ENCODE measurements at regions not wholly inside any gene's neighbourhood (a gene's known extent, or its start where the extent isn't known, plus 50 kb on each side); places are given as distances from the start of the nearest gene placed in this dataset.

- no peak for FAIRE-seq
- Histone ChIP-seq H3K9ac (replicated peaks in 1 of 4; ENCODE audit: extremely low read depth in 1 of 4, low read depth in 3 of 4, low read length in 3 of 4) (no peak overlapping the region), H3K27ac (ENCODE audit: low read depth, low read length) (no peak overlapping the region), H3K9me3 (ENCODE audit: insufficient read depth in 2 of 2, low read depth in 1 of 2, low read length in 1 of 2) (no peaks in the 10 kb centered on the region; a peak in 1 of 4 replicates), H2BK15ac (ENCODE audit: low read length) (no peak overlapping the region), H3K4me3 (ENCODE audit: extremely low read depth in 1 of 4, insufficient read depth in 2 of 4, low read depth in 3 of 4, low read length in 4 of 4) (no peak overlapping the region), H2BK5ac (ENCODE audit: low read depth, low read length) (no peak overlapping the region), H3K23me2 (ENCODE audit: low read depth, low read length) (no peaks in the 10 kb centered on the region), H4K8ac (ENCODE audit: extremely low read depth, insufficient read depth, low read length) (no peak overlapping the region), H3K14ac (ENCODE audit: insufficient read length) (no peak overlapping the region), H3K18ac (ENCODE audit: extremely low read depth, low read length) (no peak overlapping the region), H3K27me3 (replicated peaks in 1 of 4; ENCODE audit: control insufficient read depth in 3 of 4, extremely low read depth in 1 of 4, insufficient read depth in 3 of 4, low read length in 3 of 4) (no peaks in the 10 kb centered on the region), H3K79me1 (ENCODE audit: low read depth, low read length) (no peaks in the 10 kb centered on the region), H3K4me2 (ENCODE audit: insufficient read depth in 1 of 2, low read depth in 2 of 2, low read length in 2 of 2) (no peak overlapping the region), H3K23ac (ENCODE audit: insufficient read length) (no peak overlapping the region), H3K56ac (replicated peaks; ENCODE audit: insufficient read length, low read depth, low read length) (no peak overlapping the region), H3K36me3 (ENCODE audit: control insufficient read depth in 2 of 4, insufficient read depth in 4 of 4, low read length in 3 of 4) (no peaks in the 10 kb centered on the region), H3K4me1 (replicated peaks in 1 of 4; ENCODE audit: control insufficient read depth in 3 of 4, insufficient read depth in 4 of 4, low read length in 3 of 4) (no peaks in the 10 kb centered on the region), H3K4ac (replicated peaks; ENCODE audit: insufficient read length, low read depth, low read length) (no peak overlapping the region), H3K79me2 (ENCODE audit: control insufficient read depth in 1 of 2, insufficient read depth in 2 of 2, low read length in 2 of 2) (no peaks in the 10 kb centered on the region), H2BK120ac (replicated peaks; ENCODE audit: low read depth, low read length) (no peak overlapping the region), H2BK20ac (ENCODE audit: low read length) (no peak overlapping the region), H2BK12ac (ENCODE audit: low read depth, low read length) (no peak overlapping the region), H2AK5ac (ENCODE audit: low read depth, low read length) (no peak overlapping the region), H4K20me1 (replicated peaks in 1 of 2; ENCODE audit: control insufficient read depth in 1 of 2, insufficient read depth in 2 of 2, low read length in 2 of 2) (no peaks in the 10 kb centered on the region), H4K91ac (replicated peaks; ENCODE audit: insufficient read length, low read length) (no peak overlapping the region), H2AFZ (ENCODE audit: low read length) (no peak overlapping the region), H4K5ac (ENCODE audit: insufficient read length, low read depth, low read length) (no peak overlapping the region)
- 88% methylated on average over 5 of the region's 5 CpGs; no CpG with 5 or more reads in 1 of the 2 experiments for WGBS, 2 experiments (ENCODE audit: extremely low coverage in 1 of 2, insufficient coverage in 1 of 2, insufficient read length in 1 of 2, insufficient replicate concordance in 2 of 2, low coverage in 1 of 2, low lambda C conversion rate in 2 of 2, missing lambda C conversion rate in 1 of 2)
- CTCF ChIA-PET (ENCODE audit: partially characterized antibody), result interaction anchor here (0.5 to 2.2 kb wide), 4 partner anchors 10 to 1032 kb away, joined by 3 to 10 read pairs (median 3); no protein-coding TSS in a partner anchor
- POLR2A ChIA-PET (ENCODE audit: partially characterized antibody), result interaction anchor here (2.5 kb wide), 1 partner anchor 20 kb away, joined by 5 read pairs; no protein-coding TSS in a partner anchor
- no peak for DNase-seq (ENCODE audit: low read depth in 1 of 2, low spot score in 2 of 2)
- no peak for TF ChIP-seq JUND (IDR thresholded peaks at IDR 0.05; ENCODE audit: low read length)
- no peak for TF ChIP-seq FOSL1 (IDR thresholded peaks at IDR 0.05; ENCODE audit: insufficient read depth, low read depth, low read length)
- no peak for TF ChIP-seq GABPA (IDR thresholded peaks at IDR 0.05; ENCODE audit: borderline replicate concordance, insufficient read depth, low read length)
- TF ChIP-seq POU5F1 (IDR thresholded peaks at IDR 0.05; ENCODE audit: low read depth, low read length), result no peak
- TF ChIP-seq HDAC2 (IDR thresholded peaks at IDR 0.05; ENCODE audit: borderline replicate concordance in 1 of 2, low read depth in 2 of 2, low read length in 2 of 2), result no peak
- no peak for TF ChIP-seq ASH2L (IDR thresholded peaks at IDR 0.05; ENCODE audit: low read length)
- TF ChIP-seq TAF1 (IDR thresholded peaks at IDR 0.05; ENCODE audit: low read depth, low read length), result no peak
- no peak for TF ChIP-seq TBP (IDR thresholded peaks at IDR 0.05; ENCODE audit: low read depth, low read length)
- TF ChIP-seq ZNF274 (IDR thresholded peaks at IDR 0.05; ENCODE audit: borderline replicate concordance, extremely low read depth, low read length), result no peak
- no peak for TF ChIP-seq RXRA (IDR thresholded peaks at IDR 0.05; ENCODE audit: insufficient read depth, low read depth, low read length)
These were observed 53.5 kb upstream of the WAC start for GRCh38 chr10:28479425-28479865.

Measured in H1 (cell line).